Fibroblast of villous mesenchyme (primary cell): ENCODE measurements at regions not wholly inside any gene's neighbourhood (a gene's known extent, or its start where the extent isn't known, plus 50 kb on each side); places are given as distances from the start of the nearest gene placed in this dataset.

Source experiments
- DNase-seq: peaks from one replicate; pipeline ENCODE4 v3.0.0-alpha.2; 2010; ENCODE audit warnings: low read depth
- H3K4me3 ChIP-seq: 2 replicates; pipeline ENCODE4 v1.5.1; 2011; ENCODE audit warnings: low read depth, mild to moderate bottlenecking, low read length
- TF ChIP-seq, protein P1 (sequence below): IDR thresholded peaks from 2 replicates; pipeline ENCODE4 v1.5.1; 2012; ENCODE audit warnings: low read depth, mild to moderate bottlenecking, low read length; ENCODE audit not compliant: insufficient read depth

DNA sequence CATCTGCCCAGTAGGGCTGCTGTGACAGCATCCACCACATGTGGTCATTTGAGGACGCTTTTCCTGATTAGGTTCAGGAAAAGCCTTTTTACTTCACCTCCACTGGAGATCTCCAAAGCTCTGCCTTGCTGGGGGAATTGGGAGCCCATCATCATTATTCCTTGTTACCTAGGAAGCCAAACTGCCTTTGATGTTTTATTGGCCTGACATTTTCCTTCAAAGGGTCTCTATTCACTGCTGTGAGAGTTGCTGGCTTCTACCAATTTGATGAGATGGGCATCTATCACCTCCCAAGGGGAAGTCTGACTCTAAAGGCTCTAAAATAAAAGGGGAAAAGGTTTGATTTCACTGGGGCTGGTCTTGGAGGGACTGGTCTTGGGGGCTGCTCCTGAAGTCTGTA, 678.6 kb downstream of the PTPRU start:
- DNase-seq, result no peak
- H3K4me3 ChIP-seq, result no peak overlapping the region
- TF ChIP-seq, protein P1, sequence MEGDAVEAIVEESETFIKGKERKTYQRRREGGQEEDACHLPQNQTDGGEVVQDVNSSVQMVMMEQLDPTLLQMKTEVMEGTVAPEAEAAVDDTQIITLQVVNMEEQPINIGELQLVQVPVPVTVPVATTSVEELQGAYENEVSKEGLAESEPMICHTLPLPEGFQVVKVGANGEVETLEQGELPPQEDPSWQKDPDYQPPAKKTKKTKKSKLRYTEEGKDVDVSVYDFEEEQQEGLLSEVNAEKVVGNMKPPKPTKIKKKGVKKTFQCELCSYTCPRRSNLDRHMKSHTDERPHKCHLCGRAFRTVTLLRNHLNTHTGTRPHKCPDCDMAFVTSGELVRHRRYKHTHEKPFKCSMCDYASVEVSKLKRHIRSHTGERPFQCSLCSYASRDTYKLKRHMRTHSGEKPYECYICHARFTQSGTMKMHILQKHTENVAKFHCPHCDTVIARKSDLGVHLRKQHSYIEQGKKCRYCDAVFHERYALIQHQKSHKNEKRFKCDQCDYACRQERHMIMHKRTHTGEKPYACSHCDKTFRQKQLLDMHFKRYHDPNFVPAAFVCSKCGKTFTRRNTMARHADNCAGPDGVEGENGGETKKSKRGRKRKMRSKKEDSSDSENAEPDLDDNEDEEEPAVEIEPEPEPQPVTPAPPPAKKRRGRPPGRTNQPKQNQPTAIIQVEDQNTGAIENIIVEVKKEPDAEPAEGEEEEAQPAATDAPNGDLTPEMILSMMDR, result no peak

DNA sequence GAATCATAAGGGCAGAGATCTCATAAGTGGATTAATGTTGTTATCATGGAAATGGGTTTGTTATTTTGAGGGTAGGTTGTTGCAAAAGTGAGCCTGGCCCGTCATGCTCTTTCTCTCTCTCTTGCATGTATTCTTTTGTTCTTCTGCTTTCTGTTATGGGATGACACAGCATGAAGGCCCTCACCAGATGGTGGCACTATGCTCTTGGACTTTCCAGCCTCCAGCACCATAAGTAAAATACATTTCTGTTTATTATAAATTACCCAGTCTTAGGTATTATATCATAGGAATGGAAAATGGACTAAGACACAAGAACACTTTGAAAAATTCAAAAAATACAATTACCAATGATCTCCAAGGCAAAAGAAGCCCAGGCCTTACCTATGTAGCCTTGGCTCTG, 676.1 kb downstream of the PTPRU start:
- TF ChIP-seq, protein P1, result peak; percentile 36
- no peak overlapping the region for H3K4me3 ChIP-seq
- peak; percentile 38 for DNase-seq

DNA sequence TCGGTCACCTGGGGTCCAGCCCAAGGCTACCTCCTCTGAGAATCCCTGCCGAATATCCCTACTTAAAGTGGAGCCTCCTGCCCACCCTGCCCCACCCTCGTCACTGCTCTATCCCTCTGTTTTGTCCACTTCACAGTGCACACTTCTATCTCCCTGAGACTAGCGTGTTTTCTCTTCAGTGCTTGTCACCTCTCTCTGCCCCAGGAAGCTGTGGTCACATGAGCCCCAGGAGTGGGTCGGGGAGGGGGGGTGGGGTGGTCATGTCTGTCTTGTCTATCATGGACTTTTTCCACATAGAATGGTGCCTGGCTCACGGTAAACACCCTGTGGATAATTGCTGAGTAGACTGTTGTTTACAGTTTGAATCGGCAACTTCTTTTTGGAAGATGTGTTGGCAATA, 673.6 kb downstream of the PTPRU start:
- H3K4me3 ChIP-seq, result no peak overlapping the region
- TF ChIP-seq, protein P1, result no peak
- no peak for DNase-seq

DNA sequence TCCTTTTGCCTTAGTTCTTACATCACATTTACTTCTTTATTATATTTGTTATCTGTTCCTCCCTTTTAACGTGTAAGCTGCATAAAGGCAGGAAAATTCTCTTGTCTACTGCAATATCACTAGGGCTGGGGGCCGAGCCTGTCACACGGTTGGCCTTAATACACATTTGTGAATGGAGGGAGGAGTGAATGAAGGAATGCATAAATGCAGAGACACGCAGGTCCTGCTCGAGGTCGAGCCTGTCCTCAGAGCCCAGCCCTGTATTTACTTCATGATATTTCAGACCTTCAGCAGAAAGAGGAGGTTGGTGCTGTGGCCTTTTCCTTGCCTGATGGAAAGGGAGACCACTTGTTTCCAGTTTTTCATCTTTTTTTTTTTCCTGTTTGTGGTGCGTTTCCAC, 671.3 kb downstream of the PTPRU start:
- no peak for DNase-seq
- TF ChIP-seq, protein P1, result no peak
- H3K4me3 ChIP-seq, result no peak overlapping the region

DNA sequence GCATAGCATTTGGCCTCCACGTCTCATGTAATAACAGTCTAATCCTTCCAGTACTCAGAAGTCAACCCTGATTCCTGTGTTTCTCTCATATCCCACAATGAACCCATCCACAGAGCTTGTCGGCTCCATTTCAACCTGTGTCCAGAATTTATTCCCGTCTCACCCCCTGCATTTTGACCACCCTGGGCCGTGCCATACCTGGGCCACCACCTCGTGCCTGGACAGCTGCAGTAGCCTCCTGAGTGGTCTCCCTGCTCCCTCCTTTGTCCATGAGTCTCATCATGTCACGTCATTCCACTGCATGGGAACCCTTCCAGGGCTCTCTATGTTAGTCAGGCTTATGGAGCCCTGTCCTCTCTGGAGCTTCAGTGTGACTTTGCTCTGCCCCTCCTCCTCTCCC, 670.6 kb downstream of the PTPRU start:
- DNase-seq, result no peak
- no peak overlapping the region for H3K4me3 ChIP-seq
- TF ChIP-seq, protein P1, result no peak

DNA sequence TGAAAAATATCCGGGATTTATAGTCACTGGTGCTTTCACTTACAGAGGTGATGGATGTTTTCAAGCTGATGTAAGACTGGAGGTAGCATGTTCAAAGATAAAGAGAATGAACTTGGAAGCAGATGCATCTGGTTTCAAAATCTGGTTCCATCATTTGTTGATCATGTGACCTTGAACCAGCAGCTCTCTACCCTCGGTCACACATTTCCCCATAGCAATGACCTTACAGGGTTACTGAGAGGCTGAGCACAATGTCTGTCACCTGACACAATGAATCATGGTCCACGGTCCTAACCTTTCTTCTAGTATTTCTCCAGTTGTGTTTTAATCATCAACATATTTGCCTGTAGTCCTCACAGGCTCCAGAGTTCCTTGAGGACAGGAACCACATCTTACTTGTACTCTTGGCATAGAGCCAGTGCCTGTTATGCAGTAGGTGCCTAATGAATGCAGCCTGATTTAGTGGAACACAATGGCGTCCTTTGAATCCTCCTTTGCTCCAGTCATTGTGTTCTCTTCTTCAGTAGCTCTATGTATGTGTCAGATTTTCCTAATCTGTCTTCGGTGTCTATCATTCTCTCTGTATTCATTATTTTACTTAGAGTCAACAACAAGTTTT, 667.3 kb downstream of the PTPRU start:
- TF ChIP-seq, protein P1, result no peak
- H3K4me3 ChIP-seq, result no peak overlapping the region
- DNase-seq, result no peak

DNA sequence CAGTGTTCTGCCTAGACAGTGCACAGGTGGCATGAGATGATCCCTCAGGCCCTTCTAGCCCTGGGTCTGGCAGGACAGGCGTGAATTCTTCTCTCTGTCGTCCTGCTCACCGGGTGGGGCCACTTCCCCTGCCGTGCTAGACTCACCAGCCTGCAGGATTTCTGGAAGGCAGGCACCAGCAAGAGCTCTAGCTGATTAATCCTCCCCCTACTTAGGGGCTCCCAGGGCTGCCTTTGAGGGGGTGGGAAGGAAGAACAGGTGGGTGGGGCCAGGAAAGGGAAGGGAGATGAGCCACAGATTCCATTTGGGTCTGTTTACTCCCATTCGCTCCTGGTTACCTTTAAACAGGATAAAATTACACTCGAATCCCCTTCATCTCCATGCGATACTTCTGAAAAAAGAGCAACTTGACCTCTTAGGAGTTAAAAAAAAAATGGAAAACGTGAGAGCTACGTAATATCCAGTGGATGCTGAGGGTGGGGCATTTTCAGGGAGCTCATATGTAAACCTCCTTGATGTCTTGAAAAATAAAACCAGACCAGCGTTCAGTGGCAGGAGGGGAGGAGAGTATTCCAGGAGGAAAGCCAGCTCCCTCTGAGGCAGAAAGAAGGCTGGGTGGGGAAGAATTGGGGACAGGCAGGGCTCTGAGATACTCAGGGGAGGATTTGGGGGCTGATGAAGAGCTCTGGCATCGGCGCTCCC, 665.5 kb downstream of the PTPRU start:
- no peak overlapping the region for H3K4me3 ChIP-seq
- no peak for DNase-seq
- TF ChIP-seq, protein P1, result no peak
